HG03280 (cell line): ENCODE measurements at regions not wholly inside any gene's neighbourhood (a gene's known extent, or its start where the extent isn't known, plus 50 kb on each side); places are given as distances from the start of the nearest gene placed in this dataset.

Experiments used
- ATAC-seq: cut with Tn5 transposase; IDR thresholded peaks from one replicate; pipeline ENCODE4 v1.9.1; 2021; ENCODE audit warnings: mild to moderate bottlenecking, moderate library complexity; ENCODE audit not compliant: unreplicated experiment

GRCh38 chr6:105504706-105505105 is 101.8 kb upstream of the PREP start:
- no peak for ATAC-seq

- no peak for ATAC-seq
Measured at GRCh38 chr6:105503641-105504040, 100.8 kb upstream of the PREP start.

- ATAC-seq, result no peak
Measured at GRCh38 chr6:105501826-105502344, 99.0 kb upstream of the PREP start.

- no peak for ATAC-seq
Measured at GRCh38 chr6:105501246-105501645, 98.4 kb upstream of the PREP start.

GRCh38 chr6:105500693-105501092 is 97.8 kb upstream of the PREP start:
- no peak for ATAC-seq

GRCh38 chr6:105499931-105500330 is 97.0 kb upstream of the PREP start:
- no peak for ATAC-seq

- ATAC-seq, result no peak
Measured at GRCh38 chr6:105499136-105499870, 96.4 kb upstream of the PREP start.

GRCh38 chr6:105497549-105497948 is 94.7 kb upstream of the PREP start:
- no peak for ATAC-seq

GRCh38 chr6:105495515-105495914 is 92.6 kb upstream of the PREP start:
- ATAC-seq, result no peak

GRCh38 chr6:105494688-105495087 is 91.8 kb upstream of the PREP start:
- no peak for ATAC-seq

GRCh38 chr6:105493736-105494135 is 90.9 kb upstream of the PREP start:
- peak; percentile 14 for ATAC-seq

GRCh38 chr6:105492706-105493673 is 90.1 kb upstream of the PREP start:
- peak; percentile 61 for ATAC-seq

GRCh38 chr6:105489216-105489530 is 86.3 kb upstream of the PREP start:
- no peak for ATAC-seq

- ATAC-seq, result no peak
Measured at GRCh38 chr6:105488516-105489215, 85.8 kb upstream of the PREP start.

GRCh38 chr6:105487040-105487790 is 84.3 kb upstream of the PREP start:
- no peak for ATAC-seq

GRCh38 chr6:105485456-105485855 is 82.6 kb upstream of the PREP start:
- ATAC-seq, result peak; percentile 66

- ATAC-seq, result peak; percentile 39
Measured at GRCh38 chr6:105484238-105485161, 81.6 kb upstream of the PREP start.

- ATAC-seq, result no peak
Measured at GRCh38 chr6:105483492-105483891, 80.6 kb upstream of the PREP start.

GRCh38 chr6:105482921-105483320 is 80.0 kb upstream of the PREP start:
- ATAC-seq, result no peak
